Amniotic epithelial cell (primary cell): ENCODE measurements at regions not wholly inside any gene's neighbourhood (a gene's known extent, or its start where the extent isn't known, plus 50 kb on each side); places are given as distances from the start of the nearest gene placed in this dataset.
A peak's percentile ranks its signal among the peaks of the same experiment; 100 is the strongest.
"Not testable (repeated sequence)": the region's sequence is repeated elsewhere in the genome, so short reads cannot be mapped to it uniquely, and the experiment has no call there.

Source experiments
- DNase-seq: peaks from one replicate; pipeline ENCODE4 v3.0.0-alpha.2; 2010; ENCODE audit warnings: low read depth

DNA sequence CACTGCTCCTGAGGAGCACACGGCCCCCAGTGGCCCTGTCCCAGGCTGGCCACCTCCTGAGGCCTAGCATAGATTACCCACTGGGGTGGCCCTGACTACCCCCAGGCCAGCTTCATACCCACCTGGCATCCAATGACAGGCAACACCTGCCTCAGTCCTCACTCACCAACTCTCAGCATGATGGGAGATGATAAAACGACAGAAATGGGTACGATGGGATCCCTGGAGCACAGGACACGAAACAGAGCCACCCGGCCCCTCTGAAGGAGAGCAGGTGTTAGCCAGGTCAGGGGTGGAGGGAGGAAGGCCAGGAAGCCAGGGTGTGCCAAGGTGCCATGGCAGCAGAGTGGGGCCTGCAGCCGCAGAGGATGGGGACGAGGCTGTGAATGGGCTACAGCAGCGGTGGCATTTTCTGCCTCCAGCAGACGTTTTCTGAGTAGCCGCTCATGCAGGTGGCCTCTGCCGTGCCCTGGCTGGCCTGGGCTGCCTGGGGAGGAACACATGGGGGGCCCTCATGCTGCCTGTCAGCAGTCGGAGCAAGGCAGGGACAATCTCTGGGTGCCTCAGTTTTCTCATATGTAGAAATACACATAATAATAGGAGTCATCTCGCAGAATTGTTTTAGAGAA, 50.2 kb upstream of the FGF3 start:
- no peak for DNase-seq

DNA sequence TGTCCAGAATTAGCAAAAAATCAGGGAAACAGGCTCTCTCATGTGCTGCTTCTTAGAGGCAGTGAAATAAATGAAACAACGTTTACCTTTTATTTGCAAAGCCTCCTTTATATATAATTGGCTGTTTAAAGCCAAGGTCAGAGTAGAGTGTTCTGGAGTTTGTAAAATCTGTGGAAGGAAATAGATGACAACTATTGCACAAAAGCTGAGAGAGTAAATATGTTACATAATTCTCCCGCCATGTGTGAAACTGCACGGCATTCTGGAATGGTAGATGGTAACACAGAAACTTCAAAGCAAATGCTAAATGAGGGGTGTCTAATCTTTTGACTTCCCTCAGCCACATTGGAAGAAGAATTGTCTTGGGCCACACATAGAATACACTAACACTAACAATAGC, 51.5 kb upstream of the FGF3 start:
- DNase-seq, result peak; percentile 94

DNA sequence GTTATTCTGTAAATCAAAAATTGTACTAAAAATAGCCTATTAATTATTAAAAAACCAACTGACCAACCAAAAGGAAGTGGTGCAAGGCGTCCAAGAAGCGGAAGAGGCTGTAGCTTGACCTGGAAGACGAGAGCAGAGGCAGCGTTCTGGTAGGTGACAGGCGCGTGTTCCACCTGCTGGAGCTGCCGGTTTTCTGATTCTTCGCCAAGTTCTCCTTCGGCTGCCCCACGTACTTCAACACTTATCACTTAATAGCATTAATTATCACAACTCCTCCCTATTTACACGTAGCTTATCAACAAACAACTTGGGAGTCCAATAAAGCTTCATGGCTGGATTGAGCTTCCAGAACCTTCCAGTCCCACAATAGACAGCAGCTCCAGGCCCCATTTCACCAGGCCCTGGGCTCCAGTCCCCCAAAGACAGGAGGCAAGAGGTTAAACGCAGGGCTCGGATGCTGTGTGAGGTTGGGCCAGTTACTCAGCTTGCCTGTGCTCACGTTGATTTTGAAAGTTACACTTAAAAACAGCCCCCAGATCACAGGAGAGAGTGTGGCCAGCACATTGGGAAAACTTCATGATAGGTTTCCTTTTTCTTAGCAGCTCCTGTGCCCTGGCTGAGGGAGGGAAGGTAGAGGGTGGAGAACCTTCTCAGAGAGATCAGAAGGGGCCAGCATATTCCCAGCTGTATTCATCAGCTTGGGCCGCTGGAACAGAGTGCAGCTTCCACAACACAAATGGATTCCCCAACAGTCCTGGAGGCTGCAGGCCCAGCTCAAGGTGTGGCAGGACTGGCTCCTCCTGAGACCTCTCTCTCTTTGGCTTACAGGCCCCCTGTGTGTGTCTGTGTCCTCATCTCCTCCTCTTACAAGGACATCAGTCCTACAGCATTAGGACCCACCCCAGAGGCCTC, 54.2 kb upstream of the FGF3 start:
- no peak for DNase-seq

DNA sequence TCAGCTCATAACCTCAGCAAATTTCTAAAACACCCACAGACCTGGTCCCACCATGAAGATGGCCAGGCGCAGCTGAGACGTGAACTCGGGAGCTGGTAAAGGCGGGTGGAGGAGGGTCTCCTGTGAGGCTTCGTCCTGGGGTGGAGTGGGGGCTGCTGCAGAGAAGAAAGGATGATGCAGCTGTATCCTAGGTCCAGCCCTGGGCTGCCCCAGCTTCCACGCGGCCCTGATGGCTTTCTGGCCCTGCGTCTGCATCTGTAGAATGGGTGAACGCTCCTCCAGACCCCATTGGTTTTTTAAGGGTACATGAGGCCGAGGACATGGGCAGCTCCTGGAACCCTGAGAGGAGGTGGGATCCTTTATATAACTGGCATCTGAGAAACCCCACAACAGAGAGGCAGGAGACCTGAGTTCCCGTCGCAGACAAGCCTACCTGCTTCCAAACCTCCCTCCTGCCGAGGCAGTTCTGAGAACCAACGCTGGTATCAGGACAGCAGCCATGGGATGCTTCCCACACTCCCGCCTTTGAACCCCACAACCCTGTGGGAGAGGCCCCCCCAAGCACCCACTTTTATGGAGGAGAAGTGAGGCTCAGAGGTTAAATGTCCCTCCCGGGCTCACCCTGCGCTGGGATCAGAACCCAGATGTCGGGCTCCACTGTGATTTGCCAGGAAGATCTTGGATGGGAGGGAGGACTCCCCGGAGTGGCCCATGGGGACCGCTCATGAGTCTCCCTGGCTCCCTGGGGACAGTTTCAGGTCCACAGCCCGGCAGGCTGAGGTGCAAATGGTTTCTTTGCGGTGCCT, 55.2 kb upstream of the FGF3 start:
- no peak for DNase-seq

DNA sequence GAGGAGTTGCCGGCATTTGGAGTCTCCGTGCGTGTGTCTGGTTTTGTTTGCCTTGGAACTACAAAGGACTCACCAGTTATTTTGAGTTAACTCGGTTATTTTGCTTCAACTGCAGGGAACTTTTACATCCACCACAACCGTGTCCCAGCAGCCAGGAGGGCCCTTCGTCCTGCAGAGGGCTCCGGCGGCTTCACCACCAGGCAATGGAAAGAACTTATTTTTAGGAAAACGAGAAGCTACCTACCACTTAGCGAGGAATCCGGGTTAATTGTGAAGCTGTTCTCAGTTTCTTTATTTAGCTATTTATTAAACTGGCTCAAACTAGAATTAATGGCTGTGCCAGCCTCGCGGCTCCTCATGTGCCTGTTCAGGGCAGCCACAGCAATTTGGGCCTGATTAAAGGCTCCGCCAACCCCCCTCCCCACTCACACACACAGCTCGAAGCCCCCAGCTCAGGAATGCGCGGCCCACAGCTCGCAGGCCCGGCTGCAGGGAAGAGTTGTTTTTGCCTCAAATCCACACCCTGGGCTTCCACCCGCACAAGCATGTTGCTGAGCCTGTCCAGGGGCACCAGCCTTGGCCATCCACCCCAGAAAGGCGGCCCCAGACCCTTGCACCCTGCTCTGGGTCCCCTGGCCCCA, 55.9 kb upstream of the FGF3 start:
- DNase-seq, result no peak

DNA sequence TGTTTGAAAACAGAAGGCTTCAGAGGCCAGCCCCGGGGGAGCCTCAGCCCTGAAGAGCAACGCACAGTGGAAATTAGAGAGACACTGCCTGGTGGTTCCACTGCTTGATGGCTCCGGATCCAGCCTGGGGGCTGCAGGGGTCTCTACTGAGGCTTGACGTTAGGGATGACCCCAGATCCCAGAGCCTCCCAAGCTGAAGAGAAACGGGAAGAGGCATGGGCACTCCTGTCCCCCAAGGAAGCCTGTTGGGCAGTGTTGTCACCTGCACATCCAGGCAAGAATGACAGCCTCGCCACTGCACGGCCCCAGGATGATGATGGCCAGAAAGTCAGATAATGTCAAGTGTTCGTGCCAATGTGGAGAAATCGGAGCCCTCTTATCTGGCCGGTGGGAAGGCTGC, 56.8 kb upstream of the FGF3 start:
- DNase-seq, result no peak

DNA sequence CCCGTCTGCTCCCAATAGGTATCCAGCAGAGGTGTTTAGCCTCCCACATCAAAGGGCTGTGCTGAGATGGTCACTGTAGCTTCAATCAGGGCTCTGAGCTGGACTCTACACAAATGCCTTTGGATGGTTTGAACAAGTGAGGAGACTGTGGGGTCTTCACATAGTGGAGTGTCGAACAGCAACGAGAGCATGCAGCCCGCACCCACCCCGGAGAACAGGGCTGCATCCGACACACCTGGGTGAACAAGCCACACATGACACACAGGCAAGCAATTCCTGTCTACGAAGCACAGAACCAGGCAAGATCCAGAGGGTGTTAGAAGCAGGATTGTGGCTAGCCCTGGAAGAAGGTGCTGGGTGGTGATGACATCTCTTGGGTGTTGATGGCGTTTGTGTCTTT, 58.0 kb upstream of the FGF3 start:
- DNase-seq, result no peak

DNA sequence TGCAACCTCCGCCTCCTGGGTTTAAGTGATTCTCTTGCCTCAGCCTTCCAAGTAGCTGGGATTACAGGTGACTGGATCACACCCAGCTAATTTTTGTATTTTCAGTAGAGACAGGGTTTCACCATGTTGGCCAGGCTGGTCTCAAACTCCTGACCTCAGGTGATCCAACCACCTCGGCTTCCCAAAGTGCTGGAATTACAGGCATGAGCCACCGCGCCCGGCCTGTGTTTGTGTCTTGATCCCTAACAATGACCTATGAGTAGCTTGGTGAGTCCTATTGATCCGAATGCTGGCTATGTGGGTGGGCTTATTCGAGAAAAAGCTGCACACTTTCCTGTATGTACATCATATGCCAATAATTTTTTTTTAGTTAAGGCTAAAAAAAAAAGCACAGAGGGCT, 58.5 kb upstream of the FGF3 start:
- DNase-seq, result not testable (repeated sequence)

DNA sequence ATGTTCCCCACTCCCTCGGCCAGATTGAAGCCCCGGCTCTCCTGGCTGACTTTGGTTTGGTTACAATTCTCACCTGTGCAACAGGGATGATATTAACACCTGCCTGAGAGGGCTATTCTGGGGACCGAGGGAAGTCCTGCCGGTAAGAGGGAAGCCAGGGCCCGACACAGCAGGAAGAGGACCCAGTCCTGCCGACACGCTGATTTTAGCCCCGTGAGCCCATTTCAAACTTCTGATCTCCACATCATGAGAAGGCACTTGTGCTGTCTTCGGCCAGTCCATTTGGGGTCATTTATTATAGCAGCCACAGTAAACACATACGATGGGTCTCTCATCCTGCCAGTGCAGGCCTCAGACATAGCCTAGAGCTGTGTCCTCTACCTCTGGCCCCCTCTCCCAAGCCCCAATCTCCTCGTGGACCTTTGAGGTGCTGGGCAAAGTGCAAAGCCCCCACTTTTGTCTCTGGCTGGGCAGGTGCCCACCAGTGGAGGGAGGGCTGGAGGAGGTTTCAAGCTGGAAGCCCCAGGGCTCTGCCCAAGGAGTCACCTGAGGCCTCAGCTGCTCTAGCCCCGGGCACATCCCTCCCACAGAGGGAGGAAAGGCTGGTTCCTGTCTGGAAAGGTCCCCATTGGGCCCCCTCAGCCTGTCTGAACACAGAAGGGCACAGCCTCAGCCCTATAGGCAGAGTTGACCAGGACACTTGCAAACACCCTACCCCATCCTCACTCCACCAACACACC, 59.1 kb upstream of the FGF3 start:
- no peak for DNase-seq

DNA sequence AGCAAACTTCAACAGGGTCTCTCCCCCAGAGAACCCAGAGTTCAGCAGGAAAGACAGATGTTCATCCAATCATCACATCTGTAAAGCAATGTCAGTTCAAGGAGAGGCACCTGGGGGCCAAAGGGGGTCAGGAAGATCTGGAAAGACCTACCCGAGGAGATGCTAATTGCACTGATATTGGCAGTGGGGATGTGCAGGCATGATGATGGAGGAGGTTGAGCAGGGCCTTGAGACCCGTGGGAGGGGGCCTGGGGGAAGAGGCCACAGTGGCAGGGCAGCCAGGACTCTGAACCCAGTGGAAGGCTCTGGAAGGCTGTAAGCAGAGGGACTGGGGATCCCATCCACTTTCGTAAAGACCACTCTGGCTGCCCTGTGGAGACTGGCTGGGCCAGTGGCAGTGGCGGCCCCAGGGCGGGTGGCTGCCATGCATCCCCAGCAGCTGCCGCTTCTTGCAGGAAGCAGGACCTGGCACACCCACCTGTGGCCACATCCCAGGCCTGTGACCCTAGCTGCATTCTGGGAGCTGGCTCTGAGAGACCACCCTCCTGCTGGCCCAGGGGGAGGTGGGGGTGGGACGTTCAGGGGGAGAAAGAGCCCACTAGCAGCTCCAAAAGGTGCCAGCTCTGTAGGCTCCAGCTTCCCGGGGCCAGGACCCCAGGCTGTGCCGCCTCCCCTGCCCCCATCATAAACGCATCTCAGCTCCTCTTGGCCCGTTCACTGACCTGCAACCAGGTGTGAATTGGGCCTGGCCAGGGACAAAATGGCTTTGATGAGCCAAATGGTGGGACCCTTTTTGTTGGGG, 59.9 kb upstream of the FGF3 start:
- no peak for DNase-seq

DNA sequence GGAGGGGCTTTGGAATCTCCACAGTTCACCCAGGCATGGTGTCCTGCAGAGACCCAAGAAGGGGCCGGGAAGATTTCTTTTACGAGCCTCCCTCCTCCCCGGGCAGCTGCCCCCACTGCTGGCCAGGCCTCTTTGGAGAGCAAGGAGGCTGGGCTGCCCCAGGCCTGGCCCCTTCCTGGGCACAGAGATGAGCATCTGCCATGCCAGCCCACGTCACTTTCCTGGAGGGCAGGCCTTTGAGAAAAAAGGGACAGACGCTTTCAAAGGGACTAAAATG, 60.5 kb upstream of the FGF3 start:
- DNase-seq, result no peak

DNA sequence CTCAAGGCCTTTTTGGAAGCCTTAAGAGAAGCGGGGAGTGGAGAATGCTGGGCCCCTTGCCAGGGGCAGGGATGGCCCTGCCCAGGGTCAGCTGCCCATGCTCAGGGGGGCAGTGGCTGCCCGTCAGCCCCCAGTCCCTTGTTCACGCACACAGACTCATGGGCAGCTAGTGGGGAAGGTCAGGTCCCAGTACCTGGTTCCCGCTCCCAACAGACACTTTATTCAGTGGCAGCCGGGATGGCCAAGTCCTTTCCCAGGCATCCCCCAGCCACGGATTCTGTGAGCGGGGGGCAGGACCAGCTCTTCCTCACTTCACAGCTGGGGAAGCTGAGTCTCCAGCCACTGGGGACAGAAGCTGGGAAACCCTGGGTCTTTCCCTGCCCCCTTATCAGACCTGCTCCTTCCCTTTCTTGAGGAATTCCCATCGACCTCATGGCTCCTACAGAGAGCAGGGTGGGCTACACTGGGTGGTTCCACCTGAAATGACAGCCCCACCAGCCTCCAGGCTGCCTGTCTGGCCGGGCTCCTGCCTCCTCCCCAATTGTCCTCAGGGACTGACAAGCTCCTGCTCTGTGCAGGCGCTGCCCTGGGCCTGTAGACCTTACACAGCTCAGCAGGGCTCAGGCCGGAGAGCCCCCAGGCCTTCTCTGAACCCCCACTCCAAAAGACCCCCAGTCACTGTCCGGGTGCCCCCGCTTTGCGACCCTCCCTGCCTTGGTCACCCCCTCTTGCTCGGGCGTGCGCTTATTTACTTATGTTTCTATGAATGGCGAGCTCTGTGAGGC, 61.0 kb upstream of the FGF3 start:
- DNase-seq, result no peak

DNA sequence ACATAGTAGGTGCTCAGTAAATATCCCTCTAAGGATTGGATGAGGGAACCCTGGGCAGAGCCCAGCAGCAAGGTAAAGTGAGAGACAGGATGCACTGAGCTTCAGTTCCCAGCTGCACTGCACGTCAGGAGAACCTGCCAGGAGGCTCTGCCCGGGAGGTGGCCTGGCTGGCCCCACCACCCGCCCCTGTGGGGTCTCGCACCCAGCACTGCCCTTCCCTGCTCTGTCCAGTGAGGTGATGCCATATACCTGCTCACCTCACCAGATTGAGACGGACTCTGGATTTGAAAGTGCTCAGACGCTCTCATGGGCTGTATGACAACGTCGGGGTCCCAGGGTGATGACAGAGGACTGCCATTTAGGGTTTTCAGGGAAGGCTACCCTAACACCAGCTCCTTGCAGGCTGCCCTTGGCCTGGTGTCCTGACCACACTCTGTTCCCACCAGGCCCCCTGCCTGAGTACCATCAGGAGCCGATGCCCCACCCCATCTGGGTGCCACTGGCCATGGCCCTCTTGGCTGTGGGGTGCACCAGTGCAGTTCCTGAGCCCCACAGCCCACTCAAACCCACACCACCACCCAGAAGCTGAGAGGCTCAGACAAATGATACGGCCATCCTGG, 61.7 kb upstream of the FGF3 start:
- DNase-seq, result no peak

DNA sequence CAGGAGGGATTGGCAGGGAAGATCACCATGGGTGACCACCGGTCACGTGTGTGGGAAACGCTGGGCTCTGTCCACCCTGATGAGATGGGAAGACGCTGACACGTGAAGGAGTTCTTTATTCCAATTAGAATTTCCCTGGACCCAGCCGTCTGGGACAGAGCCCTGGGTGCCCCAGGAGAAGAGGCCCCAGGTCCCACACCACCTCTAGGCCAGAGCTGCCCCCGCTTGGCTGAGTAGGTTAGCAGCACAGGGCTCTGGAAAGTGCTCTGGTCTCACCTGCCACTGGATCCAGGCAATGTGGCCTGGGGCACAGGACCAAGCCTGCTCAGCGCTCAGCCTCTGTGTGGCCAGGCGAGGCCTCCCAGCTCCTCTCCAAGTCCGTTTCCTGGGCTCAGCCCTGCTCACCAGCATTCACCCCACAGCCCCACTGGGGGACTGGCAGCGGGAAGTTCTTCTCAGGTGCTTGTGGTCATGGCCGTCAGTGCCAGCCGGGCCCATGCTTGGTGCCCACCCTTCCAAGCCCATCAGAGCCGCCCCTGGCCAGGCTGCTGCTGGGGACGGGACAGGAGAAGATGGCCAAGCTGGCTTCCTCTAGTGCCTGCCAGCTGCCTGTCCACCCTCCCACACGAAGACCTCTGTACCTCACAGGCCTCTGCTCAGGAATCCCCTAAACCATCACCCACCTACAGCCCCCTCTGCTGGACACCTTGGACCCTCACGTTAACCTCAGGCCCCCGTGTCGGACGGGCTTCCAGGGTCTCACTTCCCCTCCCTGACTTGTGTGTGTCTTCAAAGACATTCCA, 62.5 kb upstream of the FGF3 start:
- DNase-seq, result no peak

DNA sequence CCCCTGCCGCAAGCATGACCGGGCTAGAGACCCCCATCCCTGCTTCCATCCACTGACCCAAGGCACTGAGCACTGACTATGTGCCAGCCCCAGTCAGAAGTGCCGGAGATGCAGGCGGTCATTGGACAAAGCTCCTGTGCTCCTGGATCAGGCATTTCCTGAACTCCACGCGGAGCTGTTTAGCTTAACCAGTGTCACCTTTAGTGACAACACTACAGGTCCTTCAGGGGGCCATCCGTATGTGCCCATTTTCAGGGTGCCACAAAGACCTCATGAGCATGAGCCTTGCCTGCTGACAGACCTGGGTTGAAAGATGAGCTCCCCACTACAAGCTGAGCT, 63.0 kb upstream of the FGF3 start:
- DNase-seq, result no peak

DNA sequence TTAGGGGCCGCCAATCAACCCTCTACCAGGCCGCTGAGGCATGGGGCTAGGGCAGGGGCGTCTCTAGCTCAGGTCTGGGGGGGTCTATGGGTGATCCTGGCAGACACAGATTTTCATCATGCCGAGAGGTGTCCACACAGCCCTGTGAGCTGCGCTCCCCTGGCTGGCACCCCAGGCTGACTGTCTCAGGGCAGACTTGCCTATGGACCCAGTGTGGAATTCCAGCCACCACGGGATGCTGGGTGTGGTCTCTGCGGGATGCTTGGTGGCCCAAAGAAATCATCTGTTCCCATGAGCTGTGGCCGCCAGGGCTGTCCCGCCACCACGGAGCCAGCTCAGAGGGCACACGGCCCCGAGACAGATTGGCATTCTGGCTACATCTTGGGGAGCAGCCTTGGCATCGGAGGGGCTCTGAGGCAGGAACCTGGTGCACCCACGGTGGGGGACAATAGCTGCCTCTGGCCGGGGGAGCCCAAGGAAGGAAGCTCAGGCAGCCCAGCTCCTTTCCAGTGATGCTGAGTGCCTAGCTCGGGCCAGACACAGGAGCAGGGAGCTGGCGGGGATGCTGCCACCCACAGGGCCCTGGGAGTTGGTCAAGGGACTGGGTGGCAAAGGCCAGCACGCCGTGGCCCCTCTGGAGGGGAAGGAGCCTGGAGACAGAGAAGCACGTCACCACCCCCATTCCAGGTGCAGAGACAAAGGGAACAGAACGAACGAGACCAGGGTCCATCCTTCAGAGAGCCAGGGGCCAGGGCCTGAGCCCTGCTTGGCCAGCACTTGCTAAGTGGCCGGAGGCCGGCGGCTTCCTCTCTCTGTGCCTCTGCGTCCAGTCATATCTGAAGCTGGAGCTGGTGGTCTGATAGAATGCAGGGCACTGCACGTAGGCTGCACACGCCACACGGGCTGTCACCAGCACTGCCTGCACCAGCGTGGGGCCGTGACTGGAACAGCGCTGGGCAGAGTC, 64.4 kb upstream of the FGF3 start:
- DNase-seq, result no peak

DNA sequence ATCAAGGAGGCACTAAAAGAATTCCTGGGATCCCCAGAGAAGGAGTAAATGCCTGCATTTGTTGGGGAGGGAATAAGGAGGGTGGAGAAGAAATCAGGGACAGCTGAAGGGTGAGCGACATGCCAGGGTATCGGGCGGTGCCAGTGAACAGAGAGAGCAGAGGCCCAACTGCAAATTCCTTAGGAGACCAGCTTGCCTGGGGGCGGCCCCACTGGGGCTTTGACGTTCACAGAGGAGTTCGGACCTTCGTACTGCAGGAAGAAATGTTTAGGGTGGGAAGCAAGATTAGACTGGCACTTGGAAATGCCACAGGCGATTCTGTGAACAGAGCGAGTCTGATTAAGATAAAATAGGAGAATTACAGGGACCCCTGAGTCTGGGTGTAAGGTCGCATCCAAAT, 65.1 kb upstream of the FGF3 start:
- DNase-seq, result no peak

DNA sequence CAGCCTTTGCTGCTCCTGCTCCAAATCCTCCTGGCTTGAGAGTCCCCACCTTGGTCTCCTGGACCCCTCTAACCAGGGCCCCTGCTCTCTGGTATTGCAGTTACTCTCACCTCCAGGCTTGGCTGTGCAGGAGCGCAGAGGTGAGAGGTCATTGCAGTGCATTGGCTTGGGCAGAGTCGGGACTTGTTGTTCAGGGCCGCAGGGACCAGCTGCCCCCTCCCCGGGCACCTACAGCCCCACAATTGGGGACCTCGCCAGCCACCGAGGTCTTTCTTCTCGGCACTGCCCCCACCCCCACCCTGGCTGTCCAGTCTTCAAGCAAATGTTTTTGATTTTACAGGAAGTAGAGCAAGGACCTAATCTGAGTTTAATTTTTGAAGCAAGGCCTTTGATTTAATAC, 65.5 kb upstream of the FGF3 start:
- no peak for DNase-seq
